Kidney glomerular epithelial cell (primary cell): ENCODE measurements at regions not wholly inside any gene's neighbourhood (a gene's known extent, or its start where the extent isn't known, plus 50 kb on each side); places are given as distances from the start of the nearest gene placed in this dataset.
"Not testable (repeated sequence)": the region's sequence is repeated elsewhere in the genome, so short reads cannot be mapped to it uniquely, and the experiment has no call there.

Source experiments
- DNase-seq: peaks from one replicate; lab custom pipeline; 2025; lab: John Stamatoyannopoulos, UW

DNA sequence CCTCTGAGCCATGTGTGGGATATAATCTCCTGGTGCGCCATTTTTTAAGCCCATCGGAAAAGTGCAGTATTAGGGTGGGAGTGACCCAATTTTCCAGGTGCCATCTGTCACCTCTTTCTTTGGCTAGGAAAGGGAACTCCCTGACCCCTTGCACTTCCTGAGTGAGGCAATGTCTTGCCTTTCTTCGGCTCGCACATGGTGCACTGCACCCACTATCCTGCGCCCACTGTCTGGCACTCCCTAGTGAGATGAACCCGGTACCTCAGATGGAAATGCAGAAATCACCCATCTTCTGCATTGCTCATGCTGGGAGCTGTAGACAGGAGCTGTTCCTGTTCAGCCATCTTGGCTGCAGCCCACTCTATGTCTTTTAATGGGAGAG lies 64.7 kb downstream of the OR13A1 start:
- DNase-seq: not testable (repeated sequence)
